Mesothelial cell of epicardium (in vitro differentiated cells): ENCODE measurements at regions not wholly inside any gene's neighbourhood (a gene's known extent, or its start where the extent isn't known, plus 50 kb on each side); places are given as distances from the start of the nearest gene placed in this dataset.

Experiments
- DNase-seq, 2 experiments: peaks; one replicate each; pipeline ENCODE4 v3.0.0; 2021; ENCODE audit warnings: low spot score in 2 of 2; ENCODE audit not compliant: unreplicated experiment in 2 of 2
- H3K27ac Mint-ChIP-seq: 2 replicates; pipeline ENCODE4 v1.8.0; 2021; ENCODE audit warnings: mixed read lengths
- H3K27me3 Mint-ChIP-seq: 2 replicates; pipeline ENCODE4 v1.8.0; 2021; ENCODE audit warnings: low read depth, mixed read lengths
- H3K36me3 Mint-ChIP-seq: 2 replicates; pipeline ENCODE4 v1.8.0; 2021; ENCODE audit warnings: mixed read lengths
- H3K4me1 Mint-ChIP-seq: 2 replicates; pipeline ENCODE4 v1.8.0; 2021; ENCODE audit warnings: mixed read lengths
- H3K4me3 Mint-ChIP-seq: 2 replicates; pipeline ENCODE4 v1.8.0; 2021; ENCODE audit warnings: mild to moderate bottlenecking, moderate library complexity, mixed read lengths
- H3K9me3 Mint-ChIP-seq: 2 replicates; pipeline ENCODE4 v1.8.0; 2021; ENCODE audit warnings: mixed read lengths
- CTCF ChIP-seq: fragments of 200-600 bp; sonication (generic); IDR thresholded peaks from one replicate; pipeline ENCODE4 v1.5.0; 2021; ENCODE audit warnings: antibody characterized with exemption; ENCODE audit not compliant: unreplicated experiment

GRCh38 chr5:103617090-103617489 is 54.5 kb upstream of the NUDT12 start:
- Mint-ChIP-seq H3K4me1 (peaks cover 10% of the 10 kb centered on the region), H3K27me3 (no peaks in the 10 kb centered on the region), H3K36me3 (no peaks in the 10 kb centered on the region), H3K27ac (no peak overlapping the region), H3K9me3 (no peaks in the 10 kb centered on the region), H3K4me3 (no peak overlapping the region)
- TF ChIP-seq CTCF: no peak
- no peak for DNase-seq

- DNase-seq: no peak
- no peak for TF ChIP-seq CTCF
- Mint-ChIP-seq H3K4me1 (peaks cover 4% of the 10 kb centered on the region), H3K36me3 (no peaks in the 10 kb centered on the region), H3K27ac (no peak overlapping the region), H3K9me3 (peaks cover 3% of the 10 kb centered on the region), H3K4me3 (no peak overlapping the region), H3K27me3 (no peaks in the 10 kb centered on the region)
Measured at GRCh38 chr5:103612545-103612944, 50.0 kb upstream of the NUDT12 start.
